ENCODE measurements at regions not wholly inside any gene's neighbourhood (a gene's known extent, or its start where the extent isn't known, plus 50 kb on each side); places are given as distances from the start of the nearest gene placed in this dataset.

DNA sequence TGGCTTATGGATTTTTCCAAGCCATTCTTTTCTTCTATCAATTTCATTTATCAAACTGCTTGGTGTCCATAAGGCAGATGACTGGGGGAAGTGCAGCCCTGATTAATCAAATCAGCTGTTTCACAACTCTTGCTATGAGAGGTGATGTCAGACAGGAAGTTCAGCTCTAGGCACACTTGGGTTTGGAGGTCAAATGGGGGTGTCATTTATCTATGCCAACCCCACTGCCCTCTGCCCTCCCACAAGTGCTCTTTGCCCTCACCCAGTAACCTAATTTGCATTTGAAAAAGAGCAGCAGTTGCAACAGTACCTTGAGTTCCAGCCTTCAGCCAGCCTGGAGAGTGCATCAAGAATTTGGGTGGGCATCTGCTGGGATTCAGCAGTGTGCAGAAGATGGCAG lies 431.3 kb upstream of the SPRED2 start:
- H3K27ac ChIP-seq (ENCODE audit: low read length), result no peak overlapping the region
- H3K9me3 ChIP-seq (replicated peaks; ENCODE audit: insufficient read depth, low read length), result no peaks in the 10 kb centered on the region
- H3F3A ChIP-seq (ENCODE audit: insufficient read depth, low read length), result no peaks in the 10 kb centered on the region
- DNase-seq, result no peak
- H3K27me3 ChIP-seq (replicated peaks; ENCODE audit: insufficient read depth, low read length), result no peaks in the 10 kb centered on the region
- no peak overlapping the region for H3K4me3 ChIP-seq (ENCODE audit: low read length)
- H4K20me1 ChIP-seq (ENCODE audit: insufficient read depth, low read length), result no peaks in the 10 kb centered on the region
- H3K4me2 ChIP-seq (ENCODE audit: low read depth, low read length), result no peak overlapping the region
- H3K9me2 ChIP-seq (replicated peaks; ENCODE audit: insufficient read depth, low read length), result no peaks in the 10 kb centered on the region
- H3K36me3 ChIP-seq (replicated peaks; ENCODE audit: insufficient read depth, low read length), result no peaks in the 10 kb centered on the region
- no peak overlapping the region for H2AFZ ChIP-seq (ENCODE audit: low read length)
- no peaks in the 10 kb centered on the region for H3K79me2 ChIP-seq (ENCODE audit: low read length)
- TF ChIP-seq EZH2phosphoT487 (IDR thresholded peaks at IDR 0.05; ENCODE audit: low read length) (no peak), CTCF (IDR thresholded peaks at IDR 0.05; ENCODE audit: low read length) (no peak), EZH2 (optimal IDR thresholded peaks at IDR 0.05; ENCODE audit: low read depth, low read length) (no peak)
- H3K4me1 ChIP-seq (ENCODE audit: low read length), result no peaks in the 10 kb centered on the region
- no peak overlapping the region for H3K9ac ChIP-seq (ENCODE audit: low read length)

GRCh38 chr2:65856928-65857327 lies 424.5 kb upstream of the SPRED2 start:
- Histone ChIP-seq H3K4me2 (ENCODE audit: low read depth, low read length) (no peak overlapping the region), H3K4me3 (ENCODE audit: low read length) (no peak overlapping the region), H3K27ac (ENCODE audit: low read length) (no peak overlapping the region), H3K79me2 (ENCODE audit: low read length) (no peaks in the 10 kb centered on the region), H3K36me3 (replicated peaks; ENCODE audit: insufficient read depth, low read length) (no peaks in the 10 kb centered on the region), H3K9me3 (replicated peaks; ENCODE audit: insufficient read depth, low read length) (no peaks in the 10 kb centered on the region), H3K9ac (ENCODE audit: low read length) (no peak overlapping the region), H3K4me1 (ENCODE audit: low read length) (no peaks in the 10 kb centered on the region), H4K20me1 (ENCODE audit: insufficient read depth, low read length) (no peaks in the 10 kb centered on the region), H3F3A (ENCODE audit: insufficient read depth, low read length) (no peaks in the 10 kb centered on the region), H3K27me3 (replicated peaks; ENCODE audit: insufficient read depth, low read length) (no peaks in the 10 kb centered on the region), H2AFZ (ENCODE audit: low read length) (no peak overlapping the region), H3K9me2 (replicated peaks; ENCODE audit: insufficient read depth, low read length) (no peaks in the 10 kb centered on the region)
- TF ChIP-seq CTCF (IDR thresholded peaks at IDR 0.05; ENCODE audit: low read length) (no peak), EZH2 (optimal IDR thresholded peaks at IDR 0.05; ENCODE audit: low read depth, low read length) (no peak), EZH2phosphoT487 (IDR thresholded peaks at IDR 0.05; ENCODE audit: low read length) (no peak)
- DNase-seq, result no peak

DNA sequence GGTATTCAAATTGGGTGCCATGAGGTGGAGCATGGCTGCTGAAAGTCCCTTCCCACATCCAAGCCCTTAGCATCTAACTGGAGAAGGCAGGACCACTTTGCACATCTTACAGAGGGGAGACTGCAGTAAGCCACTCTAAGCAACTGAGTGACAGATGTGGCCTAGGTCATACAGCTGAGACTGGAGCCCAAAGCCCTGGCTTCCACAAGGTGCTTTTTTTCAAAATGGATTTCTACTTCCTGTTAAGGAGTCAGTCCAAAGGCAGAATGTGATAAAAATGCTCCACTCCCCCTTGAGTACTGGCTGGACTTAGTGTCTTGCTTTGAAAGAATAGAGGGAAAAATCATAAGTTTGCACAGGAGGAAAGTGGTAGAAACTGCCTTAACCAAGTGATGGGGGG lies 424.0 kb upstream of the SPRED2 start:
- no peak for DNase-seq
- Histone ChIP-seq H4K20me1 (ENCODE audit: insufficient read depth, low read length) (no peaks in the 10 kb centered on the region), H3K4me1 (ENCODE audit: low read length) (no peaks in the 10 kb centered on the region), H3K79me2 (ENCODE audit: low read length) (no peaks in the 10 kb centered on the region), H3K9ac (ENCODE audit: low read length) (no peak overlapping the region), H3K27ac (ENCODE audit: low read length) (no peak overlapping the region), H3K4me3 (ENCODE audit: low read length) (no peak overlapping the region), H3K36me3 (replicated peaks; ENCODE audit: insufficient read depth, low read length) (no peaks in the 10 kb centered on the region), H3K27me3 (replicated peaks; ENCODE audit: insufficient read depth, low read length) (no peaks in the 10 kb centered on the region), H2AFZ (ENCODE audit: low read length) (no peak overlapping the region), H3F3A (ENCODE audit: insufficient read depth, low read length) (no peaks in the 10 kb centered on the region), H3K9me2 (replicated peaks; ENCODE audit: insufficient read depth, low read length) (no peaks in the 10 kb centered on the region), H3K9me3 (replicated peaks; ENCODE audit: insufficient read depth, low read length) (no peaks in the 10 kb centered on the region), H3K4me2 (ENCODE audit: low read depth, low read length) (no peak overlapping the region)
- no peak for TF ChIP-seq EZH2 (optimal IDR thresholded peaks at IDR 0.05; ENCODE audit: low read depth, low read length)

GRCh38 chr2:65850695-65851094 lies 418.3 kb upstream of the SPRED2 start:
- DNase-seq, result peak; percentile 26
- 0 out of 2 replicates have a peak, but pooled peaks cover under 1% of the 10 kb centered on the region for H3F3A ChIP-seq (ENCODE audit: insufficient read depth, low read length)
- H3K4me3 ChIP-seq (ENCODE audit: low read length), result no peak overlapping the region
- H3K4me2 ChIP-seq (ENCODE audit: low read depth, low read length), result no peak overlapping the region
- no peak overlapping the region for H3K9ac ChIP-seq (ENCODE audit: low read length)
- no peak for TF ChIP-seq EZH2phosphoT487 (IDR thresholded peaks at IDR 0.05; ENCODE audit: low read length)
- no peak for TF ChIP-seq EZH2 (optimal IDR thresholded peaks at IDR 0.05; ENCODE audit: low read depth, low read length)
- TF ChIP-seq CTCF (IDR thresholded peaks at IDR 0.05; ENCODE audit: low read length), result no peak
- H2AFZ ChIP-seq (ENCODE audit: low read length), result no peak overlapping the region
- H3K9me3 ChIP-seq (replicated peaks; ENCODE audit: insufficient read depth, low read length), result no peaks in the 10 kb centered on the region
- H3K9me2 ChIP-seq (replicated peaks; ENCODE audit: insufficient read depth, low read length), result no peaks in the 10 kb centered on the region
- H3K36me3 ChIP-seq (replicated peaks; ENCODE audit: insufficient read depth, low read length), result no peaks in the 10 kb centered on the region
- peaks cover 12% of the 10 kb centered on the region for H3K4me1 ChIP-seq (ENCODE audit: low read length)
- no peaks in the 10 kb centered on the region for H3K27me3 ChIP-seq (replicated peaks; ENCODE audit: insufficient read depth, low read length)
- no peak overlapping the region for H3K27ac ChIP-seq (ENCODE audit: low read length)
- H3K79me2 ChIP-seq (ENCODE audit: low read length), result no peaks in the 10 kb centered on the region
- no peaks in the 10 kb centered on the region for H4K20me1 ChIP-seq (ENCODE audit: insufficient read depth, low read length)
